ENCODE measurements at regions not wholly inside any gene's neighbourhood (a gene's known extent, or its start where the extent isn't known, plus 50 kb on each side); places are given as distances from the start of the nearest gene placed in this dataset.
"Not testable (repeated sequence)": the region's sequence is repeated elsewhere in the genome, so short reads cannot be mapped to it uniquely, and the experiment has no call there.

- no peak for DNase-seq
Measured at GRCh38 chr9:86997156-86997555, 49.9 kb upstream of the GAS1 start.

GRCh38 chr9:86997951-86998350, 50.6 kb upstream of the GAS1 start:
- no peak for DNase-seq

GRCh38 chr9:87002517-87002916, 55.2 kb upstream of the GAS1 start:
- DNase-seq, result no peak

GRCh38 chr9:87004016-87004415, 56.7 kb upstream of the GAS1 start:
- no peak for DNase-seq

GRCh38 chr9:87006956-87007355, 59.6 kb upstream of the GAS1 start:
- DNase-seq, result no peak

- no peak for DNase-seq
Measured at GRCh38 chr9:87007711-87008366, 60.5 kb upstream of the GAS1 start.

GRCh38 chr9:87008667-87009066, 61.4 kb upstream of the GAS1 start:
- DNase-seq, result no peak

GRCh38 chr9:87010626-87011025, 63.3 kb upstream of the GAS1 start:
- DNase-seq, result no peak

- DNase-seq, result no peak
Measured at GRCh38 chr9:87011551-87011950, 64.2 kb upstream of the GAS1 start.

- no peak for DNase-seq
Measured at GRCh38 chr9:87013490-87013889, 66.2 kb upstream of the GAS1 start.

- no peak for DNase-seq
Measured at GRCh38 chr9:87014436-87014835, 67.1 kb upstream of the GAS1 start.

- no peak for DNase-seq
Measured at GRCh38 chr9:87016681-87017080, 69.4 kb upstream of the GAS1 start.

GRCh38 chr9:87020169-87020950, 73.1 kb upstream of the GAS1 start:
- no peak for DNase-seq

GRCh38 chr9:87022178-87022577, 74.9 kb upstream of the GAS1 start:
- no peak for DNase-seq

- DNase-seq, result no peak
Measured at GRCh38 chr9:87026204-87026603, 78.9 kb upstream of the GAS1 start.

- not testable (repeated sequence) for DNase-seq
Measured at GRCh38 chr9:87028836-87029235, 81.5 kb upstream of the GAS1 start.

- DNase-seq, result no peak
Measured at GRCh38 chr9:87029905-87030304, 82.6 kb upstream of the GAS1 start.

GRCh38 chr9:87034841-87035240, 87.5 kb upstream of the GAS1 start:
- DNase-seq, result no peak

- DNase-seq, result no peak
Measured at GRCh38 chr9:87035879-87036278, 88.6 kb upstream of the GAS1 start.

GRCh38 chr9:87036506-87036905, 89.2 kb upstream of the GAS1 start:
- DNase-seq, result no peak

- no peak for DNase-seq
Measured at GRCh38 chr9:87039809-87040392, 92.6 kb upstream of the GAS1 start.

GRCh38 chr9:87040410-87041009, 93.2 kb upstream of the GAS1 start:
- DNase-seq, result no peak

- DNase-seq, result not testable (repeated sequence)
Measured at GRCh38 chr9:87041553-87042235, 94.4 kb upstream of the GAS1 start.
